ENCODE measurements at regions not wholly inside any gene's neighbourhood (a gene's known extent, or its start where the extent isn't known, plus 50 kb on each side); places are given as distances from the start of the nearest gene placed in this dataset.
"Not testable (repeated sequence)": the region's sequence is repeated elsewhere in the genome, so short reads cannot be mapped to it uniquely, and the experiment has no call there.

DNA sequence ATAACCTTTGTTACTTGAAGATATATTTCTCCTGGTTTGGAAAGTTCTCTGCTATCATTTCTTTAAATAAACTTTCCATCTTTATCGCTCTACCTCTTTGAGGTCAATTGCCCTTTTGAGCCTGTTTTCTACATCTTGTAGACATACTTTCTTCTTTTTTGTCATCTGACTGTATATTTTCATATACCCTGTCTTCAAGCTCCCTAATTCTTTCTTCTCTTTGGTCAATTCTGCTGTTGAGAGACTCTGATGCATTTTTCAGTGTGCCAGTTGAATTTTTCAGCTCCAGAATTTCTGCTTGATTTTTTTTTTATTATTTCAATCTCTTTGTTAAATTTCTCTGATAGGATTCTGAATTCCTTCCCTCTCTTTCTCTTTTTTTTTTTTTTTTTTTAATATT is 511.2 kb upstream of the GRAMD2B start:
- no peak for DNase-seq

GRCh38 chr5:125913200-125913599 is 510.0 kb upstream of the GRAMD2B start:
- no peak for DNase-seq

DNA sequence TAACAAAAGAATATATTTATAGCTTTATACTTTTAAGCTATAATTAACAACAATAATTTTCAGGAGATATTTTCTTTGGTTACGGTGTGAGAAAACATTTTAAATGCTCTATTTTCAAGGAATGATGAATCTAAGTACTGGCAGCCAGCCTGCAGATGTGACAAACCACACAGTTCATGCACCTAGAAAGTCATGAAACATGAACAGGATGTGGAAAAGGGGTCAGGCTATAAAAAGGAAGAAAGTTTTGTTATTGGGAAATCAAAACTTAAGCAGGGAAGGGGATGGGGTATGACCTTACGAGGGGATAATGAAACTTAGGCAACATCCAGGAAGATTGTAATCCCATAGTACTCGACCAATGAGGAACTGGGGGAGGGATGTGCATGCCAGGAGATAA is 508.7 kb upstream of the GRAMD2B start:
- DNase-seq = no peak

- DNase-seq = not testable (repeated sequence)
These were observed 499.3 kb upstream of the GRAMD2B start for GRCh38 chr5:125923958-125924357.

GRCh38 chr5:125926172-125926571 is 497.0 kb upstream of the GRAMD2B start:
- no peak for DNase-seq

GRCh38 chr5:125928663-125929062 is 494.5 kb upstream of the GRAMD2B start:
- DNase-seq = no peak

GRCh38 chr5:125950012-125950615 is 473.1 kb upstream of the GRAMD2B start:
- DNase-seq = no peak

- no peak for DNase-seq
These were observed 462.1 kb upstream of the GRAMD2B start for GRCh38 chr5:125961150-125961549.

DNA sequence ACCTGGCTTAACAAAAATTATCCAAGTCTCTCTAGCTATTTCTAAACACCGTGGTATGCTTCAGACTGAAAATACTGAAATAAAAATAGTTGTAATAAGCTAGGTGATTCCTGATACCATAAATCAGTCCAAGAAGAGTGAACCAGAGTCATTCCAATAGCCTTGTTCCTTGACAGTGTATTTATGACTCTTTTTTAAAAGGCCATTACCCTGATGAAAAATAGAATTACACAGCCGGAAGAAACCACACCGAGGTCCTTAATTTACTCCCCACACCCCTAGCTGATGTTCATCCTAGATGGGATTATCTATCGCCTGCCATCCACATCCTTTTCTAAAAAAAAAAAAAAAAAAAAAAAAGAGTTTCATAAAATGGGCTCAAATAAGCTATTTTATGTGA is 457.6 kb upstream of the GRAMD2B start:
- DNase-seq = no peak

- DNase-seq = no peak
These were observed 455.6 kb upstream of the GRAMD2B start for GRCh38 chr5:125967576-125967975.

DNA sequence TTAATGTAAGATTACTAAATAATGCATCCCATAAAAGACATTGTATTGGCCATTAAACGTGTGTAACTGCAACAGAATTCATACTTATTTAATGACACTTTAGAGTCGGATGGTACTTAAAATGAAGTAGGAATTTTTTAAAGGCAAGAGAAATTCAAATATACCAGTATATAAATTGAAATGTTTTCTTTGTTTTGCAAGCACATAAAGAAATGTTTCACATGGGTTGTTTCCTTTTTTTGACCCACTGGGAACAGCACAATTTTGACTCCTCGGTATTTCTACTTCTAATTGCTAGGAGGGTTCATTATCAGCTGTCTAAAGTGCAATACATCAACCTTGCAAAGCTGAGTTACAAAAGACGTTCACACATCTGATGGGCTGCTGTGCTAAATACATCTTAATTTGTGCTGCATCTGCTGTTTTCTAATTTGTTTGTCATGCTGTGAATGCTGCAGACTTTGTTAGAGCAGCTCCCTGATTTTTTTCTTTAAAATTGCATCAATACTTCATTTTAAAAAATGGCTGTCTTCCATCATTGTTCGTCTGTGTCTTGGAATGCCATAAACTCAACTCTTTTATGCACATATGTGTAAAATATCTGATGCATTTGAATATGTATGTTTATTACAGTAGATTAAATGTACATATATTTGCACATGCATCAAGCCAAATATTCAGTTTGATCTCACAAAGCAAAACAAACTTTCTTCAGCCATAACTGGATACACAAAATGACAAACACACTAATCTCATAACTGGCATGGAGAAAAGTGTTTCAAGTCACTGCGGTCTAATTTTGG is 454.0 kb upstream of the GRAMD2B start:
- no peak for DNase-seq

GRCh38 chr5:125969814-125970171 is 453.4 kb upstream of the GRAMD2B start:
- DNase-seq = no peak

DNA sequence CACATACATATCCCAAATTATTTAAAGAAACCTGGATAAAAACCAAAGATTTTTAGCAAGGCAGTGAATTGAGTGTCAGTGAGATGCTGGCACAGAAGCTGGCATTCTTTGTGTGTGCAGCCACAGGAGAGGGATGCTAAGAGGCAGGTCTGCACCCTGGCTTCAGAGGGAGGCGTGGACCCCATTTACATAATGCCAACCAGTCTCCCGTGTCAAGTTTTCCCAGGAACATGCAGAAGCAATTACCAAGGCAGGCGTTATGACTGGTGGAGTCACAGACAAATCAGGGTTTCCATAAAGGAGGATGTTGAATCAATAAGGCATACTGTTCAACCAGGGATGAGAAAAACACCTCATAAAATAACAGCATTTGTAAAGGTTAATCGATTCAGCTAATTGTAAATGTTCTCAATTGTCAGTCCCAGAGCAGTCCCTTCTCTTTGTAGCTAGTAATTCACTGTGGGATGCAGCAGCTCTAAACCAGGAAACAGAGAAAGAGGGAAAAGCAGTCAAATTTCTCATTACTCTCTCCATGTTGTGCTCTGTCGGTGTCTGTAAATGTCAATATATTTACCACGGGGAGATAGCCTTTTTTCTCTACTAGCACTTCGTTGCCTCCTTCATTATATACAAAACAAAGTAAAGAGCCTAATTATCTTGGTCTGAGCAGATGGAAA is 452.4 kb upstream of the GRAMD2B start:
- no peak for DNase-seq

GRCh38 chr5:125972706-125973105 is 450.5 kb upstream of the GRAMD2B start:
- no peak for DNase-seq

- DNase-seq = no peak
These were observed 448.5 kb upstream of the GRAMD2B start for GRCh38 chr5:125974679-125975078.

DNA sequence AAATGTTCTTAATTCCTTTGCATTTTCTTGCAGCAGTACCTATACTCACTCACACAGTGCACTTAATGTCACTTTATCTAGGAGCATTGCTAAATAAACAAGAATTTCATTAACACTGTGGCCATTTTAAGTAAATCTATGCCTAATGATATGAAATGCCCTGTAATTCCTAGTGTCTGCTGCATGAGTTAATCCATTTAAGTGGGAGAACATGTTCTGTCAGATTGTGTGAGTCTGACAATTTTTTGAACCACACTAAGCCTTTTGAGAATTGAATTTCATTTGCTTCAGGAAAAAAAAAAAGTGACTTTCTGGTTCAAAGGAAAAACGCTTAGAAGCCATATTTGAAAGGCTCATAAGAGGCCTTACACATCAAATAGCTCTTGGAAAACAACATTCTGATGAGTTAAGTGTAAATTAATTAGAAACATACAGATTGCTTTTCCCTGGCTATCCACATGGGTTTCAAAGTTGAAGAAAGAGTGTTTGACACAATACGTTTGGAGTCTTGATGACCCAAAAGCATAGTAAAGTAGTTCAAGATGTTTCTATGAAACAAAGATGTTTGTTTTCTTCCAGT is 446.7 kb upstream of the GRAMD2B start:
- DNase-seq = no peak

GRCh38 chr5:125978015-125978414 is 445.2 kb upstream of the GRAMD2B start:
- DNase-seq = no peak

GRCh38 chr5:125979636-125980035 is 443.6 kb upstream of the GRAMD2B start:
- DNase-seq = no peak

GRCh38 chr5:125981016-125981415 is 442.2 kb upstream of the GRAMD2B start:
- DNase-seq = no peak

GRCh38 chr5:125987677-125988255 is 435.4 kb upstream of the GRAMD2B start:
- DNase-seq = no peak

DNA sequence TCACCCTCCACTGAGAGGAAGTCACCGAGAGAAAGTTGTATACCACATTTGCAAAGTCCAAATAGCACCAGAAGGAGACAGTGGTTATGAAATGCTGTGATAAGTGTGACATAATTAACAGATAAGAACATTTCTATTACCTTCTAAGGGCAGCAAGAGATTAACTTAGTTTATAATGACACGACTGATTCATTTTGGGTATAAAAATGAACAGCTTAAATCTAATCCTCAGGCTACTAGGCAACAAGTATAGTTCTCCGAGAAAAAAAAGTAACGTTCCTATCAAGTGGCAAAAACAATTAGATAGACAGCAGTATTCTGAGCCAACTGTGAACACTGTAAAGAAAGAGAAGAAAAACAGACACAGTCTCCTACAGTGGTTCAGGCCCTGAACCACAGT is 431.2 kb upstream of the GRAMD2B start:
- no peak for DNase-seq

GRCh38 chr5:125999271-126000030 is 423.8 kb upstream of the GRAMD2B start:
- not testable (repeated sequence) for DNase-seq

DNA sequence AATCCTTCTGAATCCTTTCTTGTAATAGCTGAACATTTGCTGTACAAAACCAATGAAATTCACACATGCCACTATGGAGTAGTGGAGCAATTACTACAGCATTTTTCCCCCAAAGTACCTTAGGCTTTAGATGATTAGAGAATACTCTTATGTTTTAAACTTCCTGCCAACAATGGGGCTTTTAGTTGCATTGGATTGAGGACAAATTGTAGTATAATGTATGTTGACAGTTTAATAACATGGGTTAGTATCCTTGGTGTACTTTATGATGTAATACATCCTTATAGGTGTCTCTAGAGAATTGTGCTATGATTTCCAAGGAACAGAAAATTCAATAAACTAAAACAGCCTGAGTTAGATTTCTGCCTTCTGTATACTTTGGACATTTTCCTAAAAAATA is 422.7 kb upstream of the GRAMD2B start:
- DNase-seq = no peak

All from NCI-H187 (cell line).